ENCODE measurements at regions not wholly inside any gene's neighbourhood (a gene's known extent, or its start where the extent isn't known, plus 50 kb on each side); places are given as distances from the start of the nearest gene placed in this dataset.

DNA sequence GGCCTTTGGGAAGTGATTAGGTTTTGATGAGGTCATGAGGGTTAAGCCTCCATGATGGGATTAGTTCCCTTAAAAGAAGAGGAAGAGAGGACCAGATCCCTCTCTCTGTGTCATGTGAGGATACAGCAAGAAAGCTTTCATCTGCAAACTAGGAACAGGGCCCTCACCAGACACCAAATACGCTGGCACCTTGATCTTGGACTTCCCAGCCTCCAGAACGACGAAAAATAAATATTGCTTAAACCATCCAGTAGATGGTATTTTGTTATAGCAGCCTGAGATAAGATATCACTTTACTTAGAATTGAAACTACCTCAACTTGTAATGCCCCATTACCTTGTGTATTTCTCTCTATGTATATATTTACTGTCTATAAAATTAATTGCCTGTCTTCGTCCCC, 65.4 kb upstream of the NNAT start:
- WGBS (ENCODE audit: insufficient coverage, insufficient replicate concordance, low lambda C conversion rate, missing lambda C conversion rate): 37% methylated on average over 4 of the region's 4 CpGs
- H3K9ac ChIP-seq (ENCODE audit: control insufficient read depth, insufficient read depth, low read length): no peak overlapping the region
- no peak overlapping the region for H2AFZ ChIP-seq (ENCODE audit: control insufficient read depth, low read depth, low read length)
- SMC1A ChIA-PET (ENCODE audit: uncharacterized antibody, unreplicated experiment): interaction anchor here (0.6 to 1.2 kb wide), 2 partner anchors 11 to 272 kb away, joined by 3 read pairs; no protein-coding TSS in a partner anchor
- CTCF ChIA-PET: no interaction called here
- no peak overlapping the region for H3K27ac ChIP-seq (ENCODE audit: control insufficient read depth, insufficient read depth)
- peaks cover 2% of the 10 kb centered on the region; the same call in 2 of the 3 replicates for H3K9me3 ChIP-seq (replicated peaks; ENCODE audit: control insufficient read depth, insufficient read depth, low read length)
- BruUV-seq (replicated peaks): no TSS peak
- intact Hi-C loops (cut with micrococcal nuclease; ENCODE audit: unreplicated experiment) (no loop called here), in situ Hi-C loops (cut with MboI) (no loop called here)
- H3K27me3 ChIP-seq (replicated peaks in 1 of 2; ENCODE audit: control insufficient read depth in 2 of 2, insufficient read depth in 2 of 2, low read length in 1 of 2): peaks cover 0 to under 1% of the 10 kb centered on the region in 2 experiments; a peak in 2 of 4 replicates
- no peak overlapping the region for H3K4me2 ChIP-seq (ENCODE audit: control insufficient read depth, insufficient read depth)
- RAD21 ChIA-PET (ENCODE audit: unreplicated experiment): no interaction called here
- ATAC-seq (no peak), DNase-seq (ENCODE audit: low read depth, low spot score) (no peak), FAIRE-seq (no peak)
- H3K79me2 ChIP-seq (ENCODE audit: control insufficient read depth, insufficient read depth, low read length): no peaks in the 10 kb centered on the region
- H3K4me1 ChIP-seq (ENCODE audit: control insufficient read depth, insufficient read depth, low read length): no peaks in the 10 kb centered on the region
- H3K36me3 ChIP-seq (ENCODE audit: control insufficient read depth in 2 of 2, insufficient read depth in 2 of 2, low read length in 1 of 2): no peaks in the 10 kb centered on the region
- no peaks in the 10 kb centered on the region for H4K20me1 ChIP-seq (ENCODE audit: control insufficient read depth, insufficient read depth)
- POLR2A ChIA-PET: no interaction called here
- H3K4me3 ChIP-seq: no peak overlapping the region
- TF ChIP-seq, protein P1, sequence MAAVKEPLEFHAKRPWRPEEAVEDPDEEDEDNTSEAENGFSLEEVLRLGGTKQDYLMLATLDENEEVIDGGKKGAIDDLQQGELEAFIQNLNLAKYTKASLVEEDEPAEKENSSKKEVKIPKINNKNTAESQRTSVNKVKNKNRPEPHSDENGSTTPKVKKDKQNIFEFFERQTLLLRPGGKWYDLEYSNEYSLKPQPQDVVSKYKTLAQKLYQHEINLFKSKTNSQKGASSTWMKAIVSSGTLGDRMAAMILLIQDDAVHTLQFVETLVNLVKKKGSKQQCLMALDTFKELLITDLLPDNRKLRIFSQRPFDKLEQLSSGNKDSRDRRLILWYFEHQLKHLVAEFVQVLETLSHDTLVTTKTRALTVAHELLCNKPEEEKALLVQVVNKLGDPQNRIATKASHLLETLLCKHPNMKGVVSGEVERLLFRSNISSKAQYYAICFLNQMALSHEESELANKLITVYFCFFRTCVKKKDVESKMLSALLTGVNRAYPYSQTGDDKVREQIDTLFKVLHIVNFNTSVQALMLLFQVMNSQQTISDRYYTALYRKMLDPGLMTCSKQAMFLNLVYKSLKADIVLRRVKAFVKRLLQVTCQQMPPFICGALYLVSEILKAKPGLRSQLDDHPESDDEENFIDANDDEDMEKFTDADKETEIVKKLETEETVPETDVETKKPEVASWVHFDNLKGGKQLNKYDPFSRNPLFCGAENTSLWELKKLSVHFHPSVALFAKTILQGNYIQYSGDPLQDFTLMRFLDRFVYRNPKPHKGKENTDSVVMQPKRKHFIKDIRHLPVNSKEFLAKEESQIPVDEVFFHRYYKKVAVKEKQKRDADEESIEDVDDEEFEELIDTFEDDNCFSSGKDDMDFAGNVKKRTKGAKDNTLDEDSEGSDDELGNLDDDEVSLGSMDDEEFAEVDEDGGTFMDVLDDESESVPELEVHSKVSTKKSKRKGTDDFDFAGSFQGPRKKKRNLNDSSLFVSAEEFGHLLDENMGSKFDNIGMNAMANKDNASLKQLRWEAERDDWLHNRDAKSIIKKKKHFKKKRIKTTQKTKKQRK (IDR thresholded peaks at IDR 0.05; ENCODE audit: low read depth, low read length): no peak
- TF ChIP-seq ZNF274 (IDR thresholded peaks at IDR 0.05; ENCODE audit: insufficient read depth, insufficient read length) (no peak), WRNIP1 (IDR thresholded peaks at IDR 0.05; ENCODE audit: borderline replicate concordance, low read depth, low read length) (no peak), RUNX3 (IDR thresholded peaks at IDR 0.05; ENCODE audit: low read length) (no peak), EZH2 (IDR thresholded peaks at IDR 0.05; ENCODE audit: borderline replicate concordance, control insufficient read depth, low read depth, low read length) (no peak), YBX1 (IDR thresholded peaks at IDR 0.05) (no peak), BMI1 (IDR thresholded peaks at IDR 0.05; ENCODE audit: borderline replicate concordance) (no peak), HCFC1 (IDR thresholded peaks at IDR 0.05; ENCODE audit: low read length) (no peak), NBN (IDR thresholded peaks at IDR 0.05) (no peak), REST (IDR thresholded peaks at IDR 0.05; ENCODE audit: low read depth, low read length) (no peak), KLF5 (IDR thresholded peaks at IDR 0.05; ENCODE audit: partially characterized antibody) (no peak), CREM (IDR thresholded peaks at IDR 0.05; ENCODE audit: low read depth) (no peak), POLR2AphosphoS5 (IDR thresholded peaks at IDR 0.05; ENCODE audit: low read length) (no peak), RCOR1 (conservative IDR thresholded peaks at IDR 0.05; ENCODE audit: low read depth, low read length) (no peak), RAD51 (IDR thresholded peaks at IDR 0.05) (no peak)
- TF ChIP-seq, protein P2, sequence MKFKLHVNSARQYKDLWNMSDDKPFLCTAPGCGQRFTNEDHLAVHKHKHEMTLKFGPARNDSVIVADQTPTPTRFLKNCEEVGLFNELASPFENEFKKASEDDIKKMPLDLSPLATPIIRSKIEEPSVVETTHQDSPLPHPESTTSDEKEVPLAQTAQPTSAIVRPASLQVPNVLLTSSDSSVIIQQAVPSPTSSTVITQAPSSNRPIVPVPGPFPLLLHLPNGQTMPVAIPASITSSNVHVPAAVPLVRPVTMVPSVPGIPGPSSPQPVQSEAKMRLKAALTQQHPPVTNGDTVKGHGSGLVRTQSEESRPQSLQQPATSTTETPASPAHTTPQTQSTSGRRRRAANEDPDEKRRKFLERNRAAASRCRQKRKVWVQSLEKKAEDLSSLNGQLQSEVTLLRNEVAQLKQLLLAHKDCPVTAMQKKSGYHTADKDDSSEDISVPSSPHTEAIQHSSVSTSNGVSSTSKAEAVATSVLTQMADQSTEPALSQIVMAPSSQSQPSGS (IDR thresholded peaks at IDR 0.05; ENCODE audit: low read length): no peak
- TF ChIP-seq, protein P3, sequence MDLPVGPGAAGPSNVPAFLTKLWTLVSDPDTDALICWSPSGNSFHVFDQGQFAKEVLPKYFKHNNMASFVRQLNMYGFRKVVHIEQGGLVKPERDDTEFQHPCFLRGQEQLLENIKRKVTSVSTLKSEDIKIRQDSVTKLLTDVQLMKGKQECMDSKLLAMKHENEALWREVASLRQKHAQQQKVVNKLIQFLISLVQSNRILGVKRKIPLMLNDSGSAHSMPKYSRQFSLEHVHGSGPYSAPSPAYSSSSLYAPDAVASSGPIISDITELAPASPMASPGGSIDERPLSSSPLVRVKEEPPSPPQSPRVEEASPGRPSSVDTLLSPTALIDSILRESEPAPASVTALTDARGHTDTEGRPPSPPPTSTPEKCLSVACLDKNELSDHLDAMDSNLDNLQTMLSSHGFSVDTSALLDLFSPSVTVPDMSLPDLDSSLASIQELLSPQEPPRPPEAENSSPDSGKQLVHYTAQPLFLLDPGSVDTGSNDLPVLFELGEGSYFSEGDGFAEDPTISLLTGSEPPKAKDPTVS (IDR thresholded peaks at IDR 0.05; ENCODE audit: low read depth, low read length): no peak

All from GM12878 (cell line).